Naive thymus-derived CD4-positive, alpha-beta T cell (primary cell): ENCODE measurements at regions not wholly inside any gene's neighbourhood (a gene's known extent, or its start where the extent isn't known, plus 50 kb on each side); places are given as distances from the start of the nearest gene placed in this dataset.

Experiments
- ATAC-seq: fragments of 150-1000 bp; cut with Tn5 transposase; 2 replicates; pipeline ENCODE4 v1.10.0; 2021; ENCODE audit warnings: mild to moderate bottlenecking, moderate library complexity
- CTCF ChIA-PET: fragments of 350-600 bp; sonication (Branson Sonifier 250); formaldehyde crosslinking; loops from one replicate; lab custom pipeline; 2021; ENCODE audit warnings: antibody characterized with exemption; lab: Charles Lee
- POLR2A ChIA-PET: fragments of 350-600 bp; sonication (Branson Sonifier 250); formaldehyde crosslinking; loops from one replicate; lab custom pipeline; 2021; ENCODE audit warnings: antibody characterized with exemption, inconsistent platforms; lab: Charles Lee
- DNase-seq, 9 donors: peaks; one replicate each; pipeline versions ENCODE4 v3.0.0 to v3.0.0-alpha.2; 2020 to 2022; ENCODE audit warnings: mixed read lengths in 1 of 9
- H3K27ac ChIP-seq: one replicate; pipeline ENCODE4 v1.7.0; 2013; ENCODE audit warnings: mild to moderate bottlenecking, low read depth, low read length, moderate library complexity
- H3K27me3 ChIP-seq, 2 donors: one replicate each; pipeline ENCODE4 v1.7.0; 2013; ENCODE audit warnings: low read length in 2 of 2, mild to moderate bottlenecking in 2 of 2, moderate library complexity in 2 of 2; ENCODE audit not compliant: control insufficient read depth in 2 of 2, insufficient read depth in 2 of 2
- H3K36me3 ChIP-seq, 3 experiments: 1 replicate in 2 of 3; 2 replicates in 1 of 3; pipeline ENCODE4 v1.7.0; 2013; ENCODE audit warnings: low read length in 3 of 3, mild to moderate bottlenecking in 3 of 3, moderate library complexity in 1 of 3; ENCODE audit not compliant: insufficient read depth in 3 of 3, control insufficient read depth in 2 of 3
- H3K4me1 ChIP-seq, 2 donors: one replicate each; pipeline ENCODE4 v1.7.0; 2013; ENCODE audit warnings: low read length in 2 of 2, mild to moderate bottlenecking in 2 of 2, moderate library complexity in 1 of 2; ENCODE audit not compliant: control insufficient read depth in 2 of 2, insufficient read depth in 2 of 2
- H3K4me3 ChIP-seq: 2 replicates; pipeline ENCODE4 v1.7.0; 2013; ENCODE audit warnings: mild to moderate bottlenecking, low read length
- H3K9me3 ChIP-seq, 3 experiments: 1 replicate in 2 of 3; 2 replicates in 1 of 3; pipeline ENCODE4 v1.7.0; 2013; ENCODE audit warnings: low read length in 3 of 3; ENCODE audit not compliant: control insufficient read depth in 2 of 3
- H3K27ac Mint-ChIP-seq, 9 donors: one replicate each; pipeline ENCODE4 v1.8.0; 2020 to 2022; ENCODE audit warnings: mixed read lengths in 9 of 9, mild to moderate bottlenecking in 8 of 9, moderate library complexity in 5 of 9, inconsistent platforms in 2 of 9
- H3K27me3 Mint-ChIP-seq, 5 donors: one replicate each; pipeline ENCODE4 v1.8.0; 2021 to 2022; ENCODE audit warnings: mixed read lengths in 5 of 5, mild to moderate bottlenecking in 1 of 5
- H3K36me3 Mint-ChIP-seq, 5 donors: one replicate each; pipeline ENCODE4 v1.8.0; 2020 to 2022; ENCODE audit warnings: mixed read lengths in 5 of 5, mild to moderate bottlenecking in 3 of 5, inconsistent platforms in 1 of 5
- H3K4me1 Mint-ChIP-seq, 7 donors: one replicate each; pipeline ENCODE4 v1.8.0; 2020 to 2022; ENCODE audit warnings: mixed read lengths in 7 of 7, mild to moderate bottlenecking in 3 of 7, inconsistent platforms in 1 of 7
- H3K4me3 Mint-ChIP-seq, 10 donors: one replicate each; pipeline ENCODE4 v1.8.0; 2020 to 2022; ENCODE audit warnings: mild to moderate bottlenecking in 10 of 10, mixed read lengths in 10 of 10, moderate library complexity in 6 of 10, inconsistent platforms in 2 of 10
- H3K9me3 Mint-ChIP-seq, 11 donors: one replicate each; pipeline ENCODE4 v1.8.0; 2020 to 2022; ENCODE audit warnings: mixed read lengths in 11 of 11, mild to moderate bottlenecking in 4 of 11, inconsistent platforms in 1 of 11, moderate library complexity in 1 of 11
- intact Hi-C, 2 donors: fragments of 100-400 bp; cut with micrococcal nuclease; formaldehyde crosslinking; loops; one replicate each; pipeline ENCODE4 v1.15.1; 2023

GRCh38 chr12:115132145-115132544, 448.2 kb upstream of the TBX3 start:
- intact Hi-C loops = no loop called here
- no peak for DNase-seq
- no peak overlapping the region for H3K27ac ChIP-seq
- H3K27me3 ChIP-seq = no peaks in the 10 kb centered on the region
- Mint-ChIP-seq H3K36me3 (no peaks in the 10 kb centered on the region), H3K4me1 (no peaks in the 10 kb centered on the region), H3K27ac (no peak overlapping the region), H3K9me3 (peaks cover 0 to 18% (median 5%) of the 10 kb centered on the region in 11 donors), H3K4me3 (no peak overlapping the region), H3K27me3 (peaks cover 0 to 20% (median 0%) of the 10 kb centered on the region in 5 donors)
- no peak for ATAC-seq
- POLR2A ChIA-PET = no interaction called here
- no peaks in the 10 kb centered on the region for H3K4me1 ChIP-seq
- H3K9me3 ChIP-seq = no peaks in the 10 kb centered on the region
- no peaks in the 10 kb centered on the region for H3K36me3 ChIP-seq
- H3K4me3 ChIP-seq = no peak overlapping the region
- CTCF ChIA-PET = no interaction called here

- intact Hi-C loops = no loop called here
- CTCF ChIA-PET = no interaction called here
- no peak overlapping the region for H3K4me3 ChIP-seq
- Mint-ChIP-seq H3K4me1 (no peaks in the 10 kb centered on the region), H3K4me3 (no peak overlapping the region), H3K36me3 (no peaks in the 10 kb centered on the region), H3K9me3 (peaks cover 0 to 14% (median 3%) of the 10 kb centered on the region in 11 donors), H3K27ac (no peak overlapping the region), H3K27me3 (peaks cover 0 to 10% (median 0%) of the 10 kb centered on the region in 5 donors)
- ATAC-seq (no peak), DNase-seq (no peak)
- H3K27me3 ChIP-seq = no peaks in the 10 kb centered on the region
- H3K27ac ChIP-seq = no peak overlapping the region
- no peaks in the 10 kb centered on the region for H3K36me3 ChIP-seq
- no peaks in the 10 kb centered on the region for H3K4me1 ChIP-seq
- POLR2A ChIA-PET = no interaction called here
- H3K9me3 ChIP-seq = no peaks in the 10 kb centered on the region
Observed at GRCh38 chr12:115129727-115130126, 445.8 kb upstream of the TBX3 start.

GRCh38 chr12:115121053-115121452, 437.1 kb upstream of the TBX3 start:
- intact Hi-C loops = no loop called here
- Histone ChIP-seq H3K4me1 (no peaks in the 10 kb centered on the region), H3K27me3 (no peaks in the 10 kb centered on the region), H3K9me3 (no peaks in the 10 kb centered on the region), H3K27ac (no peak overlapping the region), H3K4me3 (no peak overlapping the region), H3K36me3 (no peaks in the 10 kb centered on the region)
- Mint-ChIP-seq H3K27me3 (no peaks in the 10 kb centered on the region), H3K36me3 (peaks cover 0 to 8% (median 0%) of the 10 kb centered on the region in 5 donors), H3K9me3 (peaks cover 4 to 20% (median 12%) of the 10 kb centered on the region in 11 donors), H3K4me3 (no peak overlapping the region), H3K27ac (no peak overlapping the region), H3K4me1 (no peaks in the 10 kb centered on the region)
- ChIA-PET POLR2A (no interaction called here), CTCF (no interaction called here)
- ATAC-seq (no peak), DNase-seq (no peak)

- Mint-ChIP-seq H3K36me3 (peaks cover 0 to 8% (median 0%) of the 10 kb centered on the region in 5 donors), H3K27ac (no peak overlapping the region), H3K4me1 (no peaks in the 10 kb centered on the region), H3K4me3 (no peak overlapping the region), H3K9me3 (peaks cover 2 to 15% (median 12%) of the 10 kb centered on the region in 11 donors), H3K27me3 (no peaks in the 10 kb centered on the region)
- Histone ChIP-seq H3K36me3 (no peaks in the 10 kb centered on the region), H3K4me3 (no peak overlapping the region), H3K9me3 (no peaks in the 10 kb centered on the region), H3K4me1 (no peaks in the 10 kb centered on the region), H3K27ac (no peak overlapping the region), H3K27me3 (no peaks in the 10 kb centered on the region)
- no peak for ATAC-seq
- ChIA-PET POLR2A (no interaction called here), CTCF (no interaction called here)
- intact Hi-C loops = no loop called here
- DNase-seq = no peak
Observed at GRCh38 chr12:115118177-115118724, 434.3 kb upstream of the TBX3 start.

- Histone ChIP-seq H3K27me3 (no peaks in the 10 kb centered on the region), H3K4me1 (no peaks in the 10 kb centered on the region), H3K27ac (no peak overlapping the region), H3K4me3 (no peak overlapping the region), H3K36me3 (no peaks in the 10 kb centered on the region), H3K9me3 (no peaks in the 10 kb centered on the region)
- intact Hi-C loops = no loop called here
- Mint-ChIP-seq H3K4me1 (no peaks in the 10 kb centered on the region), H3K27me3 (no peaks in the 10 kb centered on the region), H3K4me3 (no peak overlapping the region), H3K9me3 (peaks cover 2 to 15% (median 4%) of the 10 kb centered on the region in 11 donors), H3K27ac (no peak overlapping the region), H3K36me3 (peaks cover 0 to 8% (median 0%) of the 10 kb centered on the region in 5 donors)
- POLR2A ChIA-PET = no interaction called here
- ATAC-seq (no peak), DNase-seq (no peak)
- CTCF ChIA-PET = no interaction called here
Observed at GRCh38 chr12:115114140-115114539, 430.2 kb upstream of the TBX3 start.

- Histone ChIP-seq H3K27me3 (no peaks in the 10 kb centered on the region), H3K36me3 (no peaks in the 10 kb centered on the region), H3K27ac (no peak overlapping the region), H3K4me1 (no peaks in the 10 kb centered on the region), H3K4me3 (no peak overlapping the region), H3K9me3 (no peaks in the 10 kb centered on the region)
- CTCF ChIA-PET = no interaction called here
- intact Hi-C loops = no loop called here
- DNase-seq = no peak
- H3K36me3 Mint-ChIP-seq = no peaks in the 10 kb centered on the region
- no peak overlapping the region for H3K4me3 Mint-ChIP-seq
- no peaks in the 10 kb centered on the region for H3K4me1 Mint-ChIP-seq
- ATAC-seq = no peak
- POLR2A ChIA-PET = no interaction called here
- H3K27ac Mint-ChIP-seq = no peak overlapping the region
- peaks cover 0 to 15% (median 4%) of the 10 kb centered on the region in 11 donors for H3K9me3 Mint-ChIP-seq
- peaks cover 0 to 5% (median 0%) of the 10 kb centered on the region in 5 donors for H3K27me3 Mint-ChIP-seq
Observed at GRCh38 chr12:115109863-115110262, 425.9 kb upstream of the TBX3 start.
